ENCODE measurements at regions not wholly inside any gene's neighbourhood (a gene's known extent, or its start where the extent isn't known, plus 50 kb on each side); places are given as distances from the start of the nearest gene placed in this dataset.

GRCh38 chr3:72055436-72055835 lies 270.5 kb upstream of the PROK2 start:
- H3K27me3 Mint-ChIP-seq (ENCODE audit: low read depth): peaks cover 2% of the 10 kb centered on the region
- no peaks in the 10 kb centered on the region for H3K9me3 Mint-ChIP-seq

GRCh38 chr3:72054976-72055375 lies 270.0 kb upstream of the PROK2 start:
- DNase-seq (no peak), ATAC-seq (no peak)
- Mint-ChIP-seq H3K27me3 (ENCODE audit: low read depth) (no peaks in the 10 kb centered on the region), H3K4me1 (ENCODE audit: low read depth) (no peaks in the 10 kb centered on the region), H3K36me3 (ENCODE audit: insufficient read depth) (no peaks in the 10 kb centered on the region), H3K9me3 (no peaks in the 10 kb centered on the region), H3K4me3 (no peak overlapping the region)

More at GRCh38 chr3:72055436-72055835, 270.5 kb upstream of the PROK2 start:
- Mint-ChIP-seq H3K4me1 (ENCODE audit: low read depth) (no peaks in the 10 kb centered on the region), H3K36me3 (ENCODE audit: insufficient read depth) (no peaks in the 10 kb centered on the region), H3K4me3 (no peak overlapping the region)
- no peak for ATAC-seq
- no peak for DNase-seq

DNA sequence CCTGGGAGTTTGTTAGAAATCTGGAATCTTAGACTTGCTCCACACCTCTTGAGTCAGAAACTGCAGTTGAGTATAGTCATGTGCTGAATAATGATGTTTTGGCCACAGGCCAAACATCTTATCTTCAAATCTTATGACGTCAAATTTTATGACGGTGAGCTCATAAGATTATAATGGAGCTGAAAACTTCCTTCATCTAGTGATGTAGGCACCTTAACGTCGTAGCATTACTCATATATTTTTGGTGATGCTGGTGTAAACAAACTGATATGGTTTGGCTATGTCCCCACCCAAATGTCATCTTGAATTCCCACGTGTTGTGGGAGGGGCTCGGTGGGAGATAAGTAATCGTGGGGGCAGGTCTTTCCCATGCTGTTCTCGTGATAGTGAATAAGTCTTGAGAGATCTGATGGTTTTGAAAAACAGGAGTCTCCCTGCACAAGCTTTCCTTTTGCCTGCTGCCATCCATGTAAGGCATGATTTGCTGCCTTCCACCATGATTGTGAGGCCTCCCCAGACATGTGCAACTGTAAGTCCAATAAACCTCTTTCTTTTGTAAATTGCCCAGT lies 268.0 kb upstream of the PROK2 start:
- Mint-ChIP-seq H3K36me3 (ENCODE audit: insufficient read depth) (no peaks in the 10 kb centered on the region), H3K4me3 (no peak overlapping the region), H3K4me1 (ENCODE audit: low read depth) (no peaks in the 10 kb centered on the region), H3K27me3 (ENCODE audit: low read depth) (no peaks in the 10 kb centered on the region), H3K9me3 (no peaks in the 10 kb centered on the region)
- DNase-seq: no peak
- no peak for ATAC-seq

DNA sequence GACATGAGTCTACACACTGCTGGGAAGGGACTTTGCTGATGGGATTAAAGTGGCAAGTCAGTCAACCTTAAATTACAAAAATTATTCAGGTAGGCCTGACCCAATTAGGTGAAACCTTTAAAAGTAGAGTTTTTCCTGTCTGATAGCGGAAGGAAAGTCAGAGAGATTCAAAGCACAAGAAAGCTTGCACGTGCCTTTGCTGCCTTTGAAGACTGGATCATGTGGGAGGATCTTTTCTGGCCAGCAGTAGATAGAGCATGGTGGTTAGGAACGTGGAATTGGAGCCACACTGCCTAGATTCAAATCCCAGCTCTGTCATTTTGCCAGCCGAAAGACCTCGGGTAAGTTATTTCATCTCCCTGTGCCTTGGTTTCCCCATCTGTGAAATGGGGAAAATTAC lies 265.8 kb upstream of the PROK2 start:
- no peak overlapping the region for H3K4me3 Mint-ChIP-seq
- no peaks in the 10 kb centered on the region for H3K4me1 Mint-ChIP-seq (ENCODE audit: low read depth)
- no peaks in the 10 kb centered on the region for H3K36me3 Mint-ChIP-seq (ENCODE audit: insufficient read depth)
- DNase-seq (no peak), ATAC-seq (no peak)
- H3K9me3 Mint-ChIP-seq: no peaks in the 10 kb centered on the region
- no peaks in the 10 kb centered on the region for H3K27me3 Mint-ChIP-seq (ENCODE audit: low read depth)

GRCh38 chr3:72050048-72050632 lies 265.2 kb upstream of the PROK2 start:
- Mint-ChIP-seq H3K27me3 (ENCODE audit: low read depth) (no peaks in the 10 kb centered on the region), H3K36me3 (ENCODE audit: insufficient read depth) (no peaks in the 10 kb centered on the region), H3K4me3 (no peak overlapping the region), H3K4me1 (ENCODE audit: low read depth) (no peaks in the 10 kb centered on the region), H3K9me3 (no peaks in the 10 kb centered on the region)
- DNase-seq (no peak), ATAC-seq (no peak)

DNA sequence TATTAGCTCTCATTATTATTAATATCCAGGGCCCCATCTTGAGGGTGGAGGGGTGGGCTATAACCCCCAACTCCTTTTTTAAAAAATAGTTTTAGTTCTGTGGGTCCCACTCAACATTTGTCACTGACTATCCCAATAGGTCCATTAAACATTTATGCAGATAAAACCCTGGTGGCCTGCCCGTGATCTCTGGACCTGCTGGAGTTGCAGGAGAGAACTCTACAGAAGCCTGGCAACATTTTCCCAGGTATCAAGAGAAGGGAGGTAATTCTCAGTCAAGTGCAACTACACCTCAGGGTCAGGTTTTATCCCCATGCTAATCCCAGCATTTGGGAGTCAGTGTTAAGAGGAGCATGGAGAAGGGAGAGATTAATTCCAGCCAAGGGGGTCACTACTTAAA lies 264.4 kb upstream of the PROK2 start:
- Mint-ChIP-seq H3K4me1 (ENCODE audit: low read depth) (no peaks in the 10 kb centered on the region), H3K9me3 (no peaks in the 10 kb centered on the region)
- ATAC-seq: no peak

DNA sequence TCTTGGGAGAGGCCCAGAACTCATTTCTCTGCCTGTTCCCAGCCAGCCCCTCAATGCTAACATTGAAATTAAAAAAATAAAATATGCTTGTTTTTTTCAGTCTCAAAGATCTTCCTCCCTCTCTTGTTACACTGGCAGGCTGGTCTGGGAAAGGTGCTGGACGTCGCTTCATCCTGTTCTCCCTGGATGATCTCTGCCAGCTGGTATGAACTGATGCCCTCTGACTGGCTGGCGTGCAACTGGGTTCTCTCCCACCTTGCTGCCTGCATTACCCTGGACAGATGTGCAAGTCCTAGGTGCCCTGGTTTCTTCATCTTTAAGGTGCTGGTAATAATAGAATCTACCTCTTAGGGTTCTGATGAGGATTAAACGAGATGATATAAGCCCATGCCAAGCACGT lies 263.9 kb upstream of the PROK2 start:
- no peak for ATAC-seq
- DNase-seq: no peak
- H3K9me3 Mint-ChIP-seq: no peaks in the 10 kb centered on the region
- H3K27me3 Mint-ChIP-seq (ENCODE audit: low read depth): no peaks in the 10 kb centered on the region
- H3K4me1 Mint-ChIP-seq (ENCODE audit: low read depth): no peaks in the 10 kb centered on the region
- no peaks in the 10 kb centered on the region for H3K36me3 Mint-ChIP-seq (ENCODE audit: insufficient read depth)
- no peak overlapping the region for H3K4me3 Mint-ChIP-seq

More for the DNA sequence above, 264.4 kb upstream of the PROK2 start:
- H3K27me3 Mint-ChIP-seq (ENCODE audit: low read depth): no peaks in the 10 kb centered on the region
- no peak for DNase-seq
- H3K4me3 Mint-ChIP-seq: no peak overlapping the region
- H3K36me3 Mint-ChIP-seq (ENCODE audit: insufficient read depth): no peaks in the 10 kb centered on the region

DNA sequence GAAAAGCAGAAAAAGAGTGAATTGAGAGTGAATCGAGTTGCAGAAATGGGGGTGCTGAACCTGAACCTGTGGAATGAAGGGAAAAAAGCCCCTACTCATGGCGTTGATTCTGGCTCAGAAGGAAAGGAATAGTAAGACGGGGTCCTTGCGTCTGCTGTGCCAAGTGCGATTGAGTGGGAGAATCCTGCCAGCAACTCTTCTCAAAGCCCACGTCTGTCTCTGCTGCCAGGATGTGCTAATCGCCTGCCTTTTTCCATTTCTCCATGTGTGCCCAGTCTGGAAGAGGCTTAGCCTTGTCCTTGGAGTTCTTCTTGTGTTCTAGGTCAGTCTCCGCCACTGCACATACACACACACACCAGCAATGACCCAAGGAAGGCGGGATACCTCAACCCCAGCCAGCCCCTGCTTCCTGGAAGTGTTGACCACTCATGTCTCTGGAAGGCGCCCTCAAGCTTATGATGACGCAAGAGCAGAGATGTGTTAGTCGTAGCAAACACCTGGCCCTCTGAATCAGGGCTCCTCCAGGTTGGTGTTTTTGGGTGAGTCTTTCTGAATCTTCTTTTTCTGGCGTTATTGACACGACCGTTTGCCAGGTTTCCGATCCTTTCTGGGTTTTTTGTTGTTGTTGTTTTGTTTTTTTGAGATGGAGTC lies 262.4 kb upstream of the PROK2 start:
- Mint-ChIP-seq H3K4me1 (ENCODE audit: low read depth) (no peaks in the 10 kb centered on the region), H3K9me3 (no peaks in the 10 kb centered on the region), H3K36me3 (ENCODE audit: insufficient read depth) (no peaks in the 10 kb centered on the region), H3K27me3 (ENCODE audit: low read depth) (no peaks in the 10 kb centered on the region), H3K4me3 (no peak overlapping the region)
- ATAC-seq (no peak), DNase-seq (no peak)

DNA sequence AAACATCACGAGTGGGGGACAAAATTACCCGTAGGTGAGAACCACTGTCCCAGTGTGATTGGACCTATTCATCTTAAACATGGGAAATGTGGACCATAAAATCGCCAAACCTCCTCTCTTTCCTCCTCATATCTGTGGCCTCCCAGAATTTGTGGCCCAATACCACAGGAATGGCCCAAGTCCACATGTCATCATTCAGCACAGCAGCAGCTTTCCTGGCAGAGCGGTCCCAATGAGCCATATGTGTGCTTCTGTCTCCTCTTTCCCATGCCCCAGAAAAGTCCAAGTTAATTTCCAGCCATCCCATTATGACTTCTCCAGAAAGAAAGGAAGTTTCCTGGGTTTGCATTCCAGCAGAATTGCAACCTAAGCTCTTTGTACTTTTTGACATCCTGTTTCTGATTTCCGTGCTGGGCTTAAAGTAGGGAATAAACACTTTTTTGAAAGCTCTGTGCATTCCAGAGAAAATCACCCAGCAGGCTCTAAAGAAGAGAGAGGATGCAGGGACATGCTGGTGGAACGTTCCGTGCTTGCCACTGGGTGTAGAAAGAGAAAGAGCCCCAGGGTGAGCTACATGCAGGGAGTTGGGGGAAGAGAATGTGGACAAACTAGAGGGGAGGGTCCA lies 259.4 kb upstream of the PROK2 start:
- ATAC-seq: no peak
- H3K4me1 Mint-ChIP-seq (ENCODE audit: low read depth): no peaks in the 10 kb centered on the region
- no peak for DNase-seq
- peaks cover 5% of the 10 kb centered on the region for H3K27me3 Mint-ChIP-seq (ENCODE audit: low read depth)
- no peak overlapping the region for H3K4me3 Mint-ChIP-seq
- no peaks in the 10 kb centered on the region for H3K36me3 Mint-ChIP-seq (ENCODE audit: insufficient read depth)
- no peaks in the 10 kb centered on the region for H3K9me3 Mint-ChIP-seq

GRCh38 chr3:72043204-72044133 lies 258.5 kb upstream of the PROK2 start:
- H3K4me3 Mint-ChIP-seq: no peak overlapping the region
- DNase-seq (no peak), ATAC-seq (no peak)
- no peaks in the 10 kb centered on the region for H3K36me3 Mint-ChIP-seq (ENCODE audit: insufficient read depth)
- H3K9me3 Mint-ChIP-seq: no peaks in the 10 kb centered on the region
- H3K27me3 Mint-ChIP-seq (ENCODE audit: low read depth): peaks cover 10% of the 10 kb centered on the region
- no peaks in the 10 kb centered on the region for H3K4me1 Mint-ChIP-seq (ENCODE audit: low read depth)

DNA sequence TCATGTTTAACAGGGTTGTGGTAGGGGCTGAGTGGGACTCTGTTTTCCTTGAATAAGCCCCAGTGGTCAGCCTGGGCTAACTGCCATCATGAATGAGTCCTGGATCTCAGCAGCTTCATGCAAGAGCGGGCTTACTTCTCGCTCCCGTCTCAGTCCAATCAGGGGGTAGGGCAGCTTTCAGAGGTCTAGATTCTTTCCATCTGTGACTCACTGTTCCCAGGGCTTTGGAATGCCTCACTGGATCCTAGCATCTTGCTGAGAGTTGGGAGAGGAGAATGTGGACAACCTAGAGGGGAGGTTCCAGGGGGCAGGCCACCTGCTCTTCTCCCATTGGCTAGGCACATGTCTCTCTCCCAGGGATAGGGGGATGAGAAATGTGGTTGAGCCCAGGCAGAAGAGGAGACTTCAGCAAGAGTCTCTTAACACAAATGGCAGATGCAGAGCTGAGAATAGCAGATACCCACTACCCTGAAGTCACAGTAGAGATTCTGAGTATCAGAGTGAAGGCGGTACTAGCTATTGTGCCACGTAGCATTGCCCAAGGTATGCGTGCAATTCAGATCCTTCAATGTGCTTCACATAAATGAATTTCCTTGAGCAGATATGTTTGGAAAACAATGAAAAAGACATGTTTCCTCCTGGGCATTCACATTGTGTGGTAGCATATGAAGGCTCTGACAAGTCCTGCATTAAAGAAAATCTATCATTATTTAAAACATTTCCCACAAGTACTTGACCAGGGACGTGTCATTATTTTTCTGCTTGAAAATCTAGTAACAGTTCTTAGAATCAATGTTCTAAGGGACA lies 257.7 kb upstream of the PROK2 start:
- Mint-ChIP-seq H3K4me1 (ENCODE audit: low read depth) (no peaks in the 10 kb centered on the region), H3K27me3 (ENCODE audit: low read depth) (peaks cover 11% of the 10 kb centered on the region), H3K4me3 (no peak overlapping the region)

DNA sequence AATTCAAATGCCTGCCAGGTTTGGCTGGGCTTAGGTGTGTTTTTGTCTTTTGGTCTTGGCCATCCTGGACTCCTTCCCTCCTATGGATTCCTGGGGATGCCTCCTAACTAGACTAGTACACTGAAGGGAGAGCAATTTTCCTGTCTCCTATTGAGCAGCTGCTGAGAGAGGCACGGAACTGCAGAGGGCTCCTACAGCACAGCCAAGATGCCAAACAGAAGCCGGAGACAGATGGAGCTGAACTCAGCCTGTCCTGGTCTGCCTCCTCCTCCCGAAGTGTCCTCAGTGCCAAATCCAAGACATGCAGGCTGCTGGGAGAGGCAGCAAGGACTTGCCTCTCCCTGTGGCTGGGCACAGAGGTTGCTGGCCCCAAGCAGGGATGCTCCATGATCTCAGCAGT lies 256.6 kb upstream of the PROK2 start:
- ATAC-seq: no peak

More for the DNA sequence above, 257.7 kb upstream of the PROK2 start:
- Mint-ChIP-seq H3K36me3 (ENCODE audit: insufficient read depth) (no peaks in the 10 kb centered on the region), H3K9me3 (no peaks in the 10 kb centered on the region)
- ATAC-seq (no peak), DNase-seq (no peak)

DNA sequence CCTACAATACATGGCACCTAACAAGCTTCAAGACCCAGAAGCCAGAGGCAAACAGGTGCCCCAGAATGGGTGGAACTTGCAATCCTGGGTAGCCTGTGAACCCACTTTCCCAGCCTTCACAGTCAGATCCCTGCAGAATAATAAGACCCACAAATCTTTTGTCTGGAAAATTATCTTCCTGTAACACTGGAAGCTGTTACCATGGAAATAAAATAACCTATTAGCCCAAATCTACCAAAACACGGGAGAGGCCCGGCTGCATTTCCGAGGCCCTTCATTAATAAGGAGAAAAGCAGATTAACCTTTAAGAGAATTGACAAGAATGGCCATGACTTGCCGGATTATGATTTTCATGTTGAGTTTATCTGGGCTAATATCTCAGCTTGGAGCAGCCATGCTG lies 256.1 kb upstream of the PROK2 start:
- no peak for ATAC-seq
- Mint-ChIP-seq H3K27me3 (ENCODE audit: low read depth) (peaks cover 13% of the 10 kb centered on the region), H3K36me3 (ENCODE audit: insufficient read depth) (no peaks in the 10 kb centered on the region), H3K4me1 (ENCODE audit: low read depth) (no peaks in the 10 kb centered on the region), H3K9me3 (no peaks in the 10 kb centered on the region), H3K4me3 (no peak overlapping the region)
- DNase-seq: no peak

More for the DNA sequence above, 256.6 kb upstream of the PROK2 start:
- Mint-ChIP-seq H3K4me3 (no peak overlapping the region), H3K27me3 (ENCODE audit: low read depth) (peaks cover 13% of the 10 kb centered on the region), H3K9me3 (no peaks in the 10 kb centered on the region), H3K36me3 (ENCODE audit: insufficient read depth) (no peaks in the 10 kb centered on the region), H3K4me1 (ENCODE audit: low read depth) (no peaks in the 10 kb centered on the region)
- no peak for DNase-seq

Data from activated T-cell treated with anti-CD3 and anti-CD28 coated beads, Interleukin-2, amount 50 U/mL, for 4 hours (primary cell).